IPS-18a (cell line): ENCODE measurements at regions not wholly inside any gene's neighbourhood (a gene's known extent, or its start where the extent isn't known, plus 50 kb on each side); places are given as distances from the start of the nearest gene placed in this dataset.

Experiments
- H3K27ac ChIP-seq: one replicate; pipeline ENCODE4 v1.5.1; 2013; ENCODE audit warnings: low read length
- H3K27me3 ChIP-seq: one replicate; pipeline ENCODE4 v1.6.1; 2013; ENCODE audit warnings: mild to moderate bottlenecking, low read length; ENCODE audit not compliant: control insufficient read depth, insufficient read depth
- H3K36me3 ChIP-seq: one replicate; pipeline ENCODE4 v1.6.1; 2013; ENCODE audit warnings: low read depth, low read length; ENCODE audit not compliant: control insufficient read depth
- H3K4me1 ChIP-seq: one replicate; pipeline ENCODE4 v1.6.1; 2013; ENCODE audit warnings: low read depth, low read length; ENCODE audit not compliant: control insufficient read depth
- H3K4me3 ChIP-seq: one replicate; pipeline ENCODE4 v1.5.1; 2013; ENCODE audit warnings: low read length
- H3K9ac ChIP-seq: one replicate; pipeline ENCODE4 v1.6.1; 2013; ENCODE audit warnings: mild to moderate bottlenecking, low read length, moderate library complexity
- H3K9me3 ChIP-seq: one replicate; pipeline ENCODE4 v1.6.1; 2013; ENCODE audit warnings: low read depth, low read length; ENCODE audit not compliant: control insufficient read depth

- peaks cover 10% of the 10 kb centered on the region for H3K9me3 ChIP-seq
- no peak overlapping the region for H3K4me3 ChIP-seq
- no peaks in the 10 kb centered on the region for H3K36me3 ChIP-seq
- H3K27me3 ChIP-seq: no peaks in the 10 kb centered on the region
- H3K27ac ChIP-seq: no peak overlapping the region
- no peaks in the 10 kb centered on the region for H3K4me1 ChIP-seq
- H3K9ac ChIP-seq: no peak overlapping the region
Measured at GRCh38 chrX:20753076-20753475, 486.4 kb upstream of the RPS6KA3 start.

- H3K9ac ChIP-seq: no peak overlapping the region
- no peak overlapping the region for H3K27ac ChIP-seq
- peaks cover 12% of the 10 kb centered on the region for H3K9me3 ChIP-seq
- H3K4me3 ChIP-seq: no peak overlapping the region
- no peaks in the 10 kb centered on the region for H3K27me3 ChIP-seq
- H3K4me1 ChIP-seq: no peaks in the 10 kb centered on the region
- H3K36me3 ChIP-seq: no peaks in the 10 kb centered on the region
Measured at GRCh38 chrX:20746690-20747089, 480.0 kb upstream of the RPS6KA3 start.

GRCh38 chrX:20743046-20743445, 476.3 kb upstream of the RPS6KA3 start:
- H3K4me3 ChIP-seq: no peak overlapping the region
- H3K9me3 ChIP-seq: peaks cover 13% of the 10 kb centered on the region
- no peak overlapping the region for H3K27ac ChIP-seq

GRCh38 chrX:20742106-20742505, 475.4 kb upstream of the RPS6KA3 start:
- H3K9me3 ChIP-seq: peaks cover 13% of the 10 kb centered on the region
- no peak overlapping the region for H3K27ac ChIP-seq
- H3K9ac ChIP-seq: no peak overlapping the region
- H3K4me3 ChIP-seq: no peak overlapping the region
- H3K27me3 ChIP-seq: no peaks in the 10 kb centered on the region
- no peaks in the 10 kb centered on the region for H3K4me1 ChIP-seq
- no peaks in the 10 kb centered on the region for H3K36me3 ChIP-seq

More at GRCh38 chrX:20743046-20743445, 476.3 kb upstream of the RPS6KA3 start:
- Histone ChIP-seq H3K4me1 (no peaks in the 10 kb centered on the region), H3K36me3 (no peaks in the 10 kb centered on the region), H3K9ac (no peak overlapping the region), H3K27me3 (no peaks in the 10 kb centered on the region)

- H3K27ac ChIP-seq: no peak overlapping the region
- H3K9me3 ChIP-seq: peaks cover 16% of the 10 kb centered on the region
- H3K4me3 ChIP-seq: no peak overlapping the region
- H3K4me1 ChIP-seq: no peaks in the 10 kb centered on the region
- no peaks in the 10 kb centered on the region for H3K36me3 ChIP-seq
- no peaks in the 10 kb centered on the region for H3K27me3 ChIP-seq
- no peak overlapping the region for H3K9ac ChIP-seq
Measured at GRCh38 chrX:20740443-20740842, 473.7 kb upstream of the RPS6KA3 start.

- no peaks in the 10 kb centered on the region for H3K27me3 ChIP-seq
- H3K27ac ChIP-seq: no peak overlapping the region
- H3K4me1 ChIP-seq: no peaks in the 10 kb centered on the region
- H3K4me3 ChIP-seq: no peak overlapping the region
- no peak overlapping the region for H3K9ac ChIP-seq
- peaks cover 16% of the 10 kb centered on the region for H3K9me3 ChIP-seq
- H3K36me3 ChIP-seq: no peaks in the 10 kb centered on the region
Measured at GRCh38 chrX:20739038-20739745, 472.5 kb upstream of the RPS6KA3 start.

GRCh38 chrX:20729416-20729815, 462.7 kb upstream of the RPS6KA3 start:
- Histone ChIP-seq H3K27ac (no peak overlapping the region), H3K9ac (no peak overlapping the region), H3K27me3 (no peaks in the 10 kb centered on the region)

GRCh38 chrX:20727447-20727846, 460.7 kb upstream of the RPS6KA3 start:
- Histone ChIP-seq H3K9ac (no peak overlapping the region), H3K4me3 (no peak overlapping the region), H3K9me3 (peaks cover 19% of the 10 kb centered on the region), H3K36me3 (no peaks in the 10 kb centered on the region), H3K27ac (no peak overlapping the region), H3K27me3 (no peaks in the 10 kb centered on the region), H3K4me1 (no peaks in the 10 kb centered on the region)

More at GRCh38 chrX:20729416-20729815, 462.7 kb upstream of the RPS6KA3 start:
- peaks cover 23% of the 10 kb centered on the region for H3K9me3 ChIP-seq
- H3K4me1 ChIP-seq: no peaks in the 10 kb centered on the region
- no peak overlapping the region for H3K4me3 ChIP-seq
- H3K36me3 ChIP-seq: no peaks in the 10 kb centered on the region

GRCh38 chrX:20720954-20721626, 454.4 kb upstream of the RPS6KA3 start:
- H3K36me3 ChIP-seq: no peaks in the 10 kb centered on the region
- peaks cover 24% of the 10 kb centered on the region for H3K9me3 ChIP-seq
- H3K27me3 ChIP-seq: no peaks in the 10 kb centered on the region
- H3K4me1 ChIP-seq: peaks cover 13% of the 10 kb centered on the region
- no peak overlapping the region for H3K4me3 ChIP-seq
- H3K9ac ChIP-seq: no peak overlapping the region
- no peak overlapping the region for H3K27ac ChIP-seq

GRCh38 chrX:20718592-20719380, 452.1 kb upstream of the RPS6KA3 start:
- H3K9ac ChIP-seq: no peak overlapping the region
- no peak overlapping the region for H3K4me3 ChIP-seq
- no peaks in the 10 kb centered on the region for H3K36me3 ChIP-seq
- H3K9me3 ChIP-seq: peaks cover 22% of the 10 kb centered on the region
- H3K4me1 ChIP-seq: peaks cover 13% of the 10 kb centered on the region
- no peak overlapping the region for H3K27ac ChIP-seq
- no peaks in the 10 kb centered on the region for H3K27me3 ChIP-seq

- Histone ChIP-seq H3K36me3 (no peaks in the 10 kb centered on the region), H3K9me3 (peaks cover 25% of the 10 kb centered on the region), H3K4me1 (peaks cover 13% of the 10 kb centered on the region), H3K9ac (no peak overlapping the region), H3K27me3 (no peaks in the 10 kb centered on the region), H3K27ac (no peak overlapping the region), H3K4me3 (no peak overlapping the region)
Measured at GRCh38 chrX:20715176-20715575, 448.5 kb upstream of the RPS6KA3 start.
